ENCODE measurements at regions not wholly inside any gene's neighbourhood (a gene's known extent, or its start where the extent isn't known, plus 50 kb on each side); places are given as distances from the start of the nearest gene placed in this dataset.

GRCh38 chr2:105999211-105999989, 194.7 kb downstream of the UXS1 start:
- TF ChIP-seq CBFA2T2 (conservative IDR thresholded peaks at IDR 0.05) (no peak), POU5F1 (IDR thresholded peaks at IDR 0.05; ENCODE audit: borderline replicate concordance, low read depth, low read length, partially characterized antibody) (no peak), CTCF (IDR thresholded peaks at IDR 0.05 in 2 of 3, conservative IDR thresholded peaks at IDR 0.05 in 1 of 3; ENCODE audit: insufficient read depth in 2 of 3, low read depth in 1 of 3, low read length in 3 of 3) (no peak), TCF7 (IDR thresholded peaks at IDR 0.05; ENCODE audit: borderline replicate concordance) (no peak), ZNF146 (CRISPR knock-in tag; IDR thresholded peaks at IDR 0.05; ENCODE audit: unreplicated experiment) (no peak), ZNF274 (IDR thresholded peaks at IDR 0.05; ENCODE audit: borderline replicate concordance, low read depth, low read length) (no peak), MXI1 (IDR thresholded peaks at IDR 0.05; ENCODE audit: low read depth, low read length) (no peak)
